NCI-H2029 (cell line): ENCODE measurements at regions not wholly inside any gene's neighbourhood (a gene's known extent, or its start where the extent isn't known, plus 50 kb on each side); places are given as distances from the start of the nearest gene placed in this dataset.
"Not testable (repeated sequence)": the region's sequence is repeated elsewhere in the genome, so short reads cannot be mapped to it uniquely, and the experiment has no call there.

ENCODE experiments used
- DNase-seq: peaks from one replicate; lab custom pipeline; 2025; lab: John Stamatoyannopoulos, UW

- DNase-seq = no peak
Measured at GRCh38 chr5:25568989-25569625, 924.3 kb upstream of the CDH10 start.

- DNase-seq = no peak
Measured at GRCh38 chr5:25568294-25568693, 923.5 kb upstream of the CDH10 start.

- no peak for DNase-seq
Measured at GRCh38 chr5:25567881-25568280, 923.1 kb upstream of the CDH10 start.

- no peak for DNase-seq
Measured at GRCh38 chr5:25562656-25563055, 917.9 kb upstream of the CDH10 start.

- DNase-seq = no peak
Measured at GRCh38 chr5:25554077-25554476, 909.3 kb upstream of the CDH10 start.

- no peak for DNase-seq
Measured at GRCh38 chr5:25552871-25553481, 908.2 kb upstream of the CDH10 start.

- DNase-seq = no peak
Measured at GRCh38 chr5:25550793-25551192, 906.0 kb upstream of the CDH10 start.

- no peak for DNase-seq
Measured at GRCh38 chr5:25544652-25545249, 900.0 kb upstream of the CDH10 start.

GRCh38 chr5:25540628-25541027 is 895.9 kb upstream of the CDH10 start:
- no peak for DNase-seq

GRCh38 chr5:25539536-25539935 is 894.8 kb upstream of the CDH10 start:
- DNase-seq = no peak

- DNase-seq = not testable (repeated sequence)
Measured at GRCh38 chr5:25536461-25536860, 891.7 kb upstream of the CDH10 start.

GRCh38 chr5:25516141-25516540 is 871.4 kb upstream of the CDH10 start:
- DNase-seq = no peak

GRCh38 chr5:25515525-25515924 is 870.7 kb upstream of the CDH10 start:
- no peak for DNase-seq

GRCh38 chr5:25510692-25511091 is 865.9 kb upstream of the CDH10 start:
- DNase-seq = not testable (repeated sequence)

GRCh38 chr5:25508011-25508410 is 863.2 kb upstream of the CDH10 start:
- DNase-seq = not testable (repeated sequence)

- no peak for DNase-seq
Measured at GRCh38 chr5:25500635-25501034, 855.9 kb upstream of the CDH10 start.

- no peak for DNase-seq
Measured at GRCh38 chr5:25489834-25490538, 845.2 kb upstream of the CDH10 start.

- DNase-seq = no peak
Measured at GRCh38 chr5:25488119-25488518, 843.3 kb upstream of the CDH10 start.

- DNase-seq = no peak
Measured at GRCh38 chr5:25484391-25484790, 839.6 kb upstream of the CDH10 start.

- no peak for DNase-seq
Measured at GRCh38 chr5:25481463-25481862, 836.7 kb upstream of the CDH10 start.

GRCh38 chr5:25459082-25459481 is 814.3 kb upstream of the CDH10 start:
- no peak for DNase-seq

GRCh38 chr5:25458628-25459027 is 813.9 kb upstream of the CDH10 start:
- DNase-seq = no peak

GRCh38 chr5:25453500-25453899 is 808.7 kb upstream of the CDH10 start:
- DNase-seq = no peak
